HG03097 (cell line): ENCODE measurements at regions not wholly inside any gene's neighbourhood (a gene's known extent, or its start where the extent isn't known, plus 50 kb on each side); places are given as distances from the start of the nearest gene placed in this dataset.
A peak's percentile ranks its signal among the peaks of the same experiment; 100 is the strongest.
"Not testable (repeated sequence)": the region's sequence is repeated elsewhere in the genome, so short reads cannot be mapped to it uniquely, and the experiment has no call there.

Source experiments
- ATAC-seq: cut with Tn5 transposase; IDR thresholded peaks from one replicate; pipeline ENCODE4 v1.9.1; 2021; ENCODE audit not compliant: unreplicated experiment, low FRiP score

GRCh38 chr2:192507836-192508450 is 313.2 kb upstream of the TMEFF2 start:
- not testable (repeated sequence) for ATAC-seq

- peak; percentile 72 for ATAC-seq
Measured at GRCh38 chr2:192500550-192501200, 305.9 kb upstream of the TMEFF2 start.

GRCh38 chr2:192499476-192499875 is 304.7 kb upstream of the TMEFF2 start:
- ATAC-seq = no peak

GRCh38 chr2:192498747-192499146 is 304.0 kb upstream of the TMEFF2 start:
- ATAC-seq = no peak

GRCh38 chr2:192488158-192488557 is 293.4 kb upstream of the TMEFF2 start:
- not testable (repeated sequence) for ATAC-seq

GRCh38 chr2:192487636-192488035 is 292.9 kb upstream of the TMEFF2 start:
- ATAC-seq = no peak

GRCh38 chr2:192484903-192485302 is 290.2 kb upstream of the TMEFF2 start:
- no peak for ATAC-seq

GRCh38 chr2:192480984-192481383 is 286.3 kb upstream of the TMEFF2 start:
- no peak for ATAC-seq

- ATAC-seq = no peak
Measured at GRCh38 chr2:192473331-192473730, 278.6 kb upstream of the TMEFF2 start.

GRCh38 chr2:192471982-192472381 is 277.2 kb upstream of the TMEFF2 start:
- no peak for ATAC-seq

- no peak for ATAC-seq
Measured at GRCh38 chr2:192469612-192470011, 274.9 kb upstream of the TMEFF2 start.

- no peak for ATAC-seq
Measured at GRCh38 chr2:192467953-192468660, 273.4 kb upstream of the TMEFF2 start.

- no peak for ATAC-seq
Measured at GRCh38 chr2:192465141-192465540, 270.4 kb upstream of the TMEFF2 start.

- ATAC-seq = no peak
Measured at GRCh38 chr2:192459422-192459821, 264.7 kb upstream of the TMEFF2 start.

- no peak for ATAC-seq
Measured at GRCh38 chr2:192448881-192449280, 254.1 kb upstream of the TMEFF2 start.

- ATAC-seq = no peak
Measured at GRCh38 chr2:192444286-192444838, 249.6 kb upstream of the TMEFF2 start.

GRCh38 chr2:192443831-192444230 is 249.1 kb upstream of the TMEFF2 start:
- ATAC-seq = no peak

GRCh38 chr2:192438239-192438638 is 243.5 kb upstream of the TMEFF2 start:
- ATAC-seq = no peak

- ATAC-seq = no peak
Measured at GRCh38 chr2:192437653-192438052, 242.9 kb upstream of the TMEFF2 start.

- ATAC-seq = no peak
Measured at GRCh38 chr2:192424243-192424642, 229.5 kb upstream of the TMEFF2 start.

- no peak for ATAC-seq
Measured at GRCh38 chr2:192419786-192420185, 225.1 kb upstream of the TMEFF2 start.

- no peak for ATAC-seq
Measured at GRCh38 chr2:192416060-192416459, 221.3 kb upstream of the TMEFF2 start.
